ENCODE measurements at regions not wholly inside any gene's neighbourhood (a gene's known extent, or its start where the extent isn't known, plus 50 kb on each side); places are given as distances from the start of the nearest gene placed in this dataset.

GRCh38 chr17:77889866-77890760, 68.4 kb upstream of the TNRC6C start:
- TF ChIP-seq POLR2AphosphoS5 (IDR thresholded peaks at IDR 0.05; ENCODE audit: low read depth, low read length) (no peak), SIN3A (IDR thresholded peaks at IDR 0.05; ENCODE audit: borderline replicate concordance, insufficient read depth, low read length) (no peak)

All from PFSK-1 (cell line).